GM12878 (cell line): ENCODE measurements at regions not wholly inside any gene's neighbourhood (a gene's known extent, or its start where the extent isn't known, plus 50 kb on each side); places are given as distances from the start of the nearest gene placed in this dataset.

Source experiments
- CHD4 ChIP-seq: fragments of 200-600 bp; sonication (generic); IDR thresholded peaks from 2 replicates; pipeline ENCODE4 v1.6.1; 2016; ENCODE audit warnings: mild to moderate bottlenecking
- MTA3 ChIP-seq: IDR thresholded peaks from 2 replicates; pipeline ENCODE4 v1.6.1; 2012; ENCODE audit warnings: low read length, inconsistent platforms, borderline replicate concordance
- MYC ChIP-seq: IDR thresholded peaks from 2 replicates; pipeline ENCODE4 v1.6.1; 2011; ENCODE audit warnings: mild to moderate bottlenecking, low read length, moderate library complexity, inconsistent platforms; ENCODE audit not compliant: insufficient read depth, insufficient replicate concordance, insufficient read length, severe bottlenecking
- PAX8 ChIP-seq: fragments of 450-650 bp; IDR thresholded peaks from 2 replicates; pipeline ENCODE4 v1.6.1; 2017; ENCODE audit warnings: mild to moderate bottlenecking, moderate library complexity
- TAF1 ChIP-seq: IDR thresholded peaks from 2 replicates; pipeline ENCODE4 v1.6.1; 2011; ENCODE audit warnings: mild to moderate bottlenecking, low read depth, low read length, borderline replicate concordance
- TF ChIP-seq, protein P1 (sequence below): IDR thresholded peaks from 2 replicates; pipeline ENCODE4 v1.6.1; 2012; ENCODE audit warnings: mild to moderate bottlenecking, low read depth, low read length
- TF ChIP-seq, protein P2 (sequence below): fragments of 450-650 bp; IDR thresholded peaks from 2 replicates; pipeline ENCODE4 v1.6.1; 2018; ENCODE audit warnings: mild to moderate bottlenecking, low read depth, moderate library complexity; ENCODE audit not compliant: partially characterized antibody

DNA sequence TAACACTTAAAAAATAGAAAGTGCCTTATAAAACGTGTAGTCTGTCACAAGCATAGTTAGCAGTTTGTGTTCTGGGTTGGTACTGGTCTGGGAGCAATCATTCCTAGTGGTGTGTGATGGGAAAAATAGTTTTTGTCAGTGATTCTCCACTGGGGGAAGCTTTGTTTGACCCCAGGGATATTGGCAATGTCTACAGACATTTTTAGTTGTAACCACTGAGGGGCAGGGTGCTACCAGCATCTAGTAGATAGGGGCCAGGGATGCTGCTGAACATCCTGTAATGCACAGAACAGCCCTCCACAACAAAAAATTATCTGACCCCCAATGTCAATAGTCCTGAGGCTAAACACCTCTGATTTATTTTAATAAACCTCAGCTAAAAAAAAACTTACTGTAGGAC is 51.6 kb upstream of the CREB5 start:
- TF ChIP-seq MTA3 (no peak), MYC (no peak), CHD4 (no peak), PAX8 (no peak), TAF1 (no peak)
- TF ChIP-seq, protein P1, sequence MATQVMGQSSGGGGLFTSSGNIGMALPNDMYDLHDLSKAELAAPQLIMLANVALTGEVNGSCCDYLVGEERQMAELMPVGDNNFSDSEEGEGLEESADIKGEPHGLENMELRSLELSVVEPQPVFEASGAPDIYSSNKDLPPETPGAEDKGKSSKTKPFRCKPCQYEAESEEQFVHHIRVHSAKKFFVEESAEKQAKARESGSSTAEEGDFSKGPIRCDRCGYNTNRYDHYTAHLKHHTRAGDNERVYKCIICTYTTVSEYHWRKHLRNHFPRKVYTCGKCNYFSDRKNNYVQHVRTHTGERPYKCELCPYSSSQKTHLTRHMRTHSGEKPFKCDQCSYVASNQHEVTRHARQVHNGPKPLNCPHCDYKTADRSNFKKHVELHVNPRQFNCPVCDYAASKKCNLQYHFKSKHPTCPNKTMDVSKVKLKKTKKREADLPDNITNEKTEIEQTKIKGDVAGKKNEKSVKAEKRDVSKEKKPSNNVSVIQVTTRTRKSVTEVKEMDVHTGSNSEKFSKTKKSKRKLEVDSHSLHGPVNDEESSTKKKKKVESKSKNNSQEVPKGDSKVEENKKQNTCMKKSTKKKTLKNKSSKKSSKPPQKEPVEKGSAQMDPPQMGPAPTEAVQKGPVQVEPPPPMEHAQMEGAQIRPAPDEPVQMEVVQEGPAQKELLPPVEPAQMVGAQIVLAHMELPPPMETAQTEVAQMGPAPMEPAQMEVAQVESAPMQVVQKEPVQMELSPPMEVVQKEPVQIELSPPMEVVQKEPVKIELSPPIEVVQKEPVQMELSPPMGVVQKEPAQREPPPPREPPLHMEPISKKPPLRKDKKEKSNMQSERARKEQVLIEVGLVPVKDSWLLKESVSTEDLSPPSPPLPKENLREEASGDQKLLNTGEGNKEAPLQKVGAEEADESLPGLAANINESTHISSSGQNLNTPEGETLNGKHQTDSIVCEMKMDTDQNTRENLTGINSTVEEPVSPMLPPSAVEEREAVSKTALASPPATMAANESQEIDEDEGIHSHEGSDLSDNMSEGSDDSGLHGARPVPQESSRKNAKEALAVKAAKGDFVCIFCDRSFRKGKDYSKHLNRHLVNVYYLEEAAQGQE = no peak
- TF ChIP-seq, protein P2, sequence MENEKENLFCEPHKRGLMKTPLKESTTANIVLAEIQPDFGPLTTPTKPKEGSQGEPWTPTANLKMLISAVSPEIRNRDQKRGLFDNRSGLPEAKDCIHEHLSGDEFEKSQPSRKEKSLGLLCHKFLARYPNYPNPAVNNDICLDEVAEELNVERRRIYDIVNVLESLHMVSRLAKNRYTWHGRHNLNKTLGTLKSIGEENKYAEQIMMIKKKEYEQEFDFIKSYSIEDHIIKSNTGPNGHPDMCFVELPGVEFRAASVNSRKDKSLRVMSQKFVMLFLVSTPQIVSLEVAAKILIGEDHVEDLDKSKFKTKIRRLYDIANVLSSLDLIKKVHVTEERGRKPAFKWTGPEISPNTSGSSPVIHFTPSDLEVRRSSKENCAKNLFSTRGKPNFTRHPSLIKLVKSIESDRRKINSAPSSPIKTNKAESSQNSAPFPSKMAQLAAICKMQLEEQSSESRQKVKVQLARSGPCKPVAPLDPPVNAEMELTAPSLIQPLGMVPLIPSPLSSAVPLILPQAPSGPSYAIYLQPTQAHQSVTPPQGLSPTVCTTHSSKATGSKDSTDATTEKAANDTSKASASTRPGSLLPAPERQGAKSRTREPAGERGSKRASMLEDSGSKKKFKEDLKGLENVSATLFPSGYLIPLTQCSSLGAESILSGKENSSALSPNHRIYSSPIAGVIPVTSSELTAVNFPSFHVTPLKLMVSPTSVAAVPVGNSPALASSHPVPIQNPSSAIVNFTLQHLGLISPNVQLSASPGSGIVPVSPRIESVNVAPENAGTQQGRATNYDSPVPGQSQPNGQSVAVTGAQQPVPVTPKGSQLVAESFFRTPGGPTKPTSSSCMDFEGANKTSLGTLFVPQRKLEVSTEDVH = no peak
